SK-N-SH treated with all-trans-retinoic acid at 6 μM for 48 hours (cell line): ENCODE measurements at regions not wholly inside any gene's neighbourhood (a gene's known extent, or its start where the extent isn't known, plus 50 kb on each side); places are given as distances from the start of the nearest gene placed in this dataset.

ENCODE experiments used
- ATAC-seq: fragments of 200-7000 bp; cut with Tn5 transposase; 3 replicates; pipeline ENCODE4 v1.9.1; 2020; ENCODE audit warnings: mild to moderate bottlenecking, moderate library complexity
- BACH2 ChIP-seq: fragments of 250-450 bp; sonication (Bioruptor Pico); IDR thresholded peaks from 2 replicates; pipeline ENCODE4 v1.9.0; 2021; ENCODE audit warnings: mild to moderate bottlenecking, borderline replicate concordance
- CREB5 ChIP-seq: fragments of 250-450 bp; sonication (Bioruptor Pico); IDR thresholded peaks from 2 replicates; pipeline ENCODE4 v1.5.1; 2020; ENCODE audit warnings: low read depth, mild to moderate bottlenecking, moderate library complexity
- CSDC2 ChIP-seq: fragments of 250-450 bp; sonication (Bioruptor Pico); IDR thresholded peaks from 2 replicates; pipeline ENCODE4 v1.5.0; 2020; ENCODE audit warnings: mild to moderate bottlenecking, moderate library complexity
- ESRRG ChIP-seq: fragments of 250-450 bp; sonication (Bioruptor Pico); IDR thresholded peaks from 2 replicates; pipeline ENCODE4 v1.6.1; 2021; ENCODE audit warnings: mild to moderate bottlenecking
- GLIS3 ChIP-seq: fragments of 250-450 bp; sonication (Bioruptor Pico); IDR thresholded peaks from 2 replicates; pipeline ENCODE4 v1.5.0; 2020; ENCODE audit warnings: mild to moderate bottlenecking, moderate library complexity
- ISL1 ChIP-seq: fragments of 250-450 bp; sonication (Bioruptor Pico); IDR thresholded peaks from 2 replicates; pipeline ENCODE4 v2.1.2; 2022; ENCODE audit warnings: mild to moderate bottlenecking, moderate library complexity
- OSR1 ChIP-seq: fragments of 250-450 bp; sonication (Bioruptor Pico); IDR thresholded peaks from 2 replicates; pipeline ENCODE4 v1.8.0; 2022; ENCODE audit warnings: moderate library complexity, mild to moderate bottlenecking, inconsistent platforms
- POU6F1 ChIP-seq: fragments of 250-450 bp; sonication (Bioruptor Pico); IDR thresholded peaks from 2 replicates; pipeline ENCODE4 v1.8.0; 2021; ENCODE audit warnings: low read depth, mild to moderate bottlenecking, moderate library complexity, borderline replicate concordance
- PPARA ChIP-seq: fragments of 250-450 bp; sonication (Bioruptor Pico); IDR thresholded peaks from 2 replicates; pipeline ENCODE4 v1.5.0; 2020; ENCODE audit warnings: mild to moderate bottlenecking, borderline replicate concordance
- RARB ChIP-seq: fragments of 250-450 bp; sonication (Bioruptor Pico); IDR thresholded peaks from 2 replicates; pipeline ENCODE4 v1.8.0; 2021; ENCODE audit warnings: mild to moderate bottlenecking, moderate library complexity
- SNAI2 ChIP-seq: fragments of 250-450 bp; sonication (Bioruptor Pico); IDR thresholded peaks from 2 replicates; pipeline ENCODE4 v1.5.0; 2020; ENCODE audit warnings: mild to moderate bottlenecking, moderate library complexity
- TCF4 ChIP-seq: fragments of 250-450 bp; sonication (Bioruptor Pico); IDR thresholded peaks from 2 replicates; pipeline ENCODE4 v1.8.0; 2021; ENCODE audit warnings: mild to moderate bottlenecking, moderate library complexity, borderline replicate concordance
- TOX ChIP-seq: fragments of 250-450 bp; sonication (Bioruptor Pico); IDR thresholded peaks from 2 replicates; pipeline ENCODE4 v1.8.0; 2021; ENCODE audit warnings: mild to moderate bottlenecking, moderate library complexity, borderline replicate concordance
- TSHZ2 ChIP-seq: fragments of 250-450 bp; sonication (Bioruptor Pico); IDR thresholded peaks from 2 replicates; pipeline ENCODE4 v1.5.0; 2020; ENCODE audit warnings: mild to moderate bottlenecking, moderate library complexity
- ZC3H10 ChIP-seq: fragments of 250-450 bp; sonication (Bioruptor Pico); IDR thresholded peaks from 2 replicates; pipeline ENCODE4 v1.5.1; 2021; ENCODE audit warnings: mild to moderate bottlenecking, moderate library complexity
- ZFP3 ChIP-seq: fragments of 250-450 bp; sonication (Bioruptor Pico); IDR thresholded peaks from 2 replicates; pipeline ENCODE4 v1.5.0; 2020; ENCODE audit warnings: mild to moderate bottlenecking, moderate library complexity
- ZNF70 ChIP-seq: fragments of 450-650 bp; formaldehyde crosslinking; IDR thresholded peaks from 2 replicates; pipeline ENCODE4 v1.5.0; 2020; ENCODE audit warnings: mild to moderate bottlenecking, moderate library complexity
- TF ChIP-seq, protein P1 (sequence below): fragments of 250-450 bp; sonication (Bioruptor Pico); IDR thresholded peaks from 2 replicates; pipeline ENCODE4 v1.5.1; 2021; ENCODE audit warnings: mild to moderate bottlenecking, moderate library complexity

DNA sequence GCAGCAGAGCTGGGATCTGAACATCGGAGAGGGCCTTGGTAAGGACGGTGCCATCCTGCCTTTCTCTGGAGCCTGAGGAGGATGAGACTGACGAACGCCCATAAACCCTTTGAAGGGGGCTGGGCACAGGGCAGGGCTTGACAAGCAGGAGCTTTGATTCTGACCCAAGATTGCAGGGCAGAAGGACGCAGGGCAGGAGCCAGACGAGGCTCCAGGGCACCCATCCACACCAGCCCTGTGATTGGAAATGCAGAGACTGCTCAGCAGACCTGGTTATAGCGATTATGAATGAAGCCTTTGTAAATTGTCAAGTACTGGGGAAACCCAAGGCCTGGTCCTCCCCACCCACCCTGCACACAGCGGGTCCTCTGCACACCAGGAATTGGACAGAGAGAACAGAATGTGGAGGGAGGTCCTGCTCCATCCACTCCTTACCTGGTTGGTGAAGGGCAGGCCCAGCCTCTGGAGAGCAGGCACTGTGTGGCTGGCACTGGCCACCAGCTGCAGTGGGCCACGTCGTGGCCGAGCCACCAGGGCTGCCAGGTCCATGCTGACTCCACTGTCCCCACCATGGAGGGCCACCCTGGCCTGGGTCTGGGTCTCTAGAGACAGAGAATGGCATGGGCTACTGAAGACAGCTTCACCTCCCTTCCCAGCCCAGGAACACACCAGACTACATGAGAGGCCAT lies 68.8 kb downstream of the RMI2 start (continued):
- TF ChIP-seq CREB5 (CRISPR knock-in tag), result no peak
- no peak for TF ChIP-seq ZNF70 (CRISPR knock-in tag)
- TF ChIP-seq ESRRG (CRISPR knock-in tag), result no peak
- TF ChIP-seq RARB, result no peak
- no peak for TF ChIP-seq ISL1 (CRISPR knock-in tag)
- no peak for TF ChIP-seq ZFP3 (CRISPR knock-in tag)
- no peak for TF ChIP-seq SNAI2 (CRISPR knock-in tag)

DNA sequence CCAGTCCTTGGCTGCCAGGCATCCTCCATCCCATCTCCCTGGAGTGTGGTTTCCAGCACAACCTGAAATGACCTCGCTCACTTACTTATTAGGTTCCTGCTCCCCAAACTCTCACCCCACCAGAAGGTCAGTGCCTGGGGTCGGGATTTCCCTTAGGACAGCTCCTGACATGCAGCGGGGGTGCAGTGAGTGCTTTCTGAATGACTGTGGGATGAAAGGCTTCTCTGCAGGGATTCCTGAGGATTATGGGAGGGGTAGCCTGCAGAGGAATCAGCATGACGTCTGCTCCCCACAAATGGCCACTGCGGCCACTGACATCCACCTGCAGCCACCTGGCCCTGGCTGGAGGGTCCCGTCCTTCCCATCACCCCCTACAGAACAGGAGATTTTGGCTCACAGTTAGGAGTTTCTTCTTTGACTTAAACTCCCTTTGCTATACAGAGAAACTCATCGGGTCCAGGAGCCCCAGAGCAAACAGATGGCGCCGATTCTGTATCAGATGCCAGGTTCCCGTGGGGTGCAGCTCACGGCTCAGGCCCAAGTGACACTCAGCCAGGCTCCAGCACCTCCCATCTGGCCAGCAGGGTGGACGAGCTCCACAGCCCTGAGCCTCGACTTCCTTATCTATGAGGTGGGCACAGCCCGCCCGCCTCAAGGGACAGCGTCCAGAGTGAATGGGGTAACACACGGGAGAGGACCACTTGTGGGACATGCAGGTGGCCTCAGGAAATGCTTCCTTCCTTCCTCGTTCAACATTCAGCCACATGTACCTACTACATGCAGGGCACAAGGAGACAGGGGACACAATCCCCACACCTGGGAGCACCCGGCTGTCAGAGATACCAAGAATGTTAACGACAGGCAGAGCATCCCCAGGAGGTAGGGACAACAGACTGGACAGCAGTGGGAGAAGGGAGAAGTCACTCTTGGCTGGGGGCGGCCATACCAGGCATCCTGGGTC lies 69.8 kb downstream of the RMI2 start:
- no peak for ATAC-seq
- TF ChIP-seq ESRRG (CRISPR knock-in tag) (no peak), POU6F1 (CRISPR knock-in tag) (no peak), CSDC2 (CRISPR knock-in tag) (no peak), TOX (CRISPR knock-in tag) (no peak), ZC3H10 (CRISPR knock-in tag) (no peak)

GRCh38 chr16:11416228-11417001 lies 71.2 kb downstream of the RMI2 start:
- TF ChIP-seq ISL1 (CRISPR knock-in tag), result no peak
- no peak for TF ChIP-seq BACH2 (CRISPR knock-in tag)
- TF ChIP-seq TCF4 (CRISPR knock-in tag), result no peak
- no peak for TF ChIP-seq TOX (CRISPR knock-in tag)
- TF ChIP-seq CREB5 (CRISPR knock-in tag), result no peak
- TF ChIP-seq PPARA (CRISPR knock-in tag), result no peak
- TF ChIP-seq ESRRG (CRISPR knock-in tag), result no peak
- no peak for TF ChIP-seq ZFP3 (CRISPR knock-in tag)
- no peak for TF ChIP-seq TSHZ2 (CRISPR knock-in tag)
- TF ChIP-seq, all 23 proteins: peak for 0
- ATAC-seq, result no peak

DNA sequence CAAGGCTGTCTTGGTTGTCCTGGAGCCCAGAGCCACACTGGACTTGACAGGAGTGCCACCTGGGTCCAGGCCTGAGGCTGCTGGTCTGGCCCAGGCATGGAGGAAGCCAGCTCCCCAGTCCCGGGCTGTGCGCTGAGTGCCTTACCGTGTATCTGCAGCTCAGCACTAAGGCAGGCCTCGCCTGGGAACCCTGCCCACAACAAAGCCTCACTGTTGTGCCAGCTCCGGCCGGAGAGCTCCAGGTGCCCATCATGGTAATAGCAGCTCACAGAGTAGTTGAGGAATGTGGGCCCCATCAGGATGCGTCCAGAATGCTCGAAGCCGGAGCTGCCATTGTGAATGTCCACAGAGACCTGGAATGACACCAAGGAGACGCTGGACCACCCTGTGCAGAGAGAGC lies 72.2 kb downstream of the RMI2 start:
- ATAC-seq, result no peak
- TF ChIP-seq TSHZ2 (CRISPR knock-in tag) (no peak), BACH2 (CRISPR knock-in tag) (no peak), TCF4 (CRISPR knock-in tag) (no peak), ZFP3 (CRISPR knock-in tag) (no peak), GLIS3 (no peak), CSDC2 (CRISPR knock-in tag) (no peak), OSR1 (no peak), ZC3H10 (CRISPR knock-in tag) (no peak), RARB (no peak), PPARA (CRISPR knock-in tag) (no peak)
- TF ChIP-seq, protein P1, sequence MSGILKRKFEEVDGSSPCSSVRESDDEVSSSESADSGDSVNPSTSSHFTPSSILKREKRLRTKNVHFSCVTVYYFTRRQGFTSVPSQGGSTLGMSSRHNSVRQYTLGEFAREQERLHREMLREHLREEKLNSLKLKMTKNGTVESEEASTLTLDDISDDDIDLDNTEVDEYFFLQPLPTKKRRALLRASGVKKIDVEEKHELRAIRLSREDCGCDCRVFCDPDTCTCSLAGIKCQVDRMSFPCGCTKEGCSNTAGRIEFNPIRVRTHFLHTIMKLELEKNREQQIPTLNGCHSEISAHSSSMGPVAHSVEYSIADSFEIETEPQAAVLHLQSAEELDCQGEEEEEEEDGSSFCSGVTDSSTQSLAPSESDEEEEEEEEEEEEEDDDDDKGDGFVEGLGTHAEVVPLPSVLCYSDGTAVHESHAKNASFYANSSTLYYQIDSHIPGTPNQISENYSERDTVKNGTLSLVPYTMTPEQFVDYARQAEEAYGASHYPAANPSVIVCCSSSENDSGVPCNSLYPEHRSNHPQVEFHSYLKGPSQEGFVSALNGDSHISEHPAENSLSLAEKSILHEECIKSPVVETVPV (CRISPR knock-in tag), result no peak
